Liver (tissue), 3 donors: ENCODE measurements at regions not wholly inside any gene's neighbourhood (a gene's known extent, or its start where the extent isn't known, plus 50 kb on each side); places are given as distances from the start of the nearest gene placed in this dataset.
A peak's percentile ranks its signal among the peaks of the same experiment; 100 is the strongest.

Source experiments
- EGR1 ChIP-seq, 2 donors: IDR thresholded peaks; 2 replicates each; pipeline ENCODE4 v1.6.1; 2016 to 2018; ENCODE audit warnings: antibody characterized with exemption in 2 of 2, low read depth in 2 of 2
- FOXA1 ChIP-seq: IDR thresholded peaks from 2 replicates; pipeline ENCODE4 v1.6.1; 2016; ENCODE audit warnings: antibody characterized with exemption
- FOXA2 ChIP-seq: IDR thresholded peaks from 2 replicates; pipeline ENCODE4 v1.6.1; 2016; ENCODE audit warnings: antibody characterized with exemption
- JUND ChIP-seq, 2 donors: IDR thresholded peaks; 2 replicates each; pipeline ENCODE4 v1.6.1; 2016; ENCODE audit warnings: antibody characterized with exemption in 2 of 2
- MAX ChIP-seq: IDR thresholded peaks from 2 replicates; pipeline ENCODE4 v1.6.1; 2016; ENCODE audit warnings: antibody characterized with exemption
- NR2F2 ChIP-seq: IDR thresholded peaks from 2 replicates; pipeline ENCODE4 v1.6.1; 2016; ENCODE audit warnings: antibody characterized with exemption
- RAD21 ChIP-seq, 2 donors: IDR thresholded peaks; 2 replicates each; pipeline ENCODE4 v1.6.1; 2016; ENCODE audit warnings: antibody characterized with exemption in 2 of 2, mild to moderate bottlenecking in 2 of 2
- REST ChIP-seq: IDR thresholded peaks from 2 replicates; pipeline ENCODE4 v1.6.1; 2016; ENCODE audit warnings: antibody characterized with exemption, mild to moderate bottlenecking
- RXRA ChIP-seq, 2 donors: IDR thresholded peaks; 2 replicates each; pipeline ENCODE4 v1.6.1; 2017 to 2018; ENCODE audit warnings: antibody characterized with exemption in 2 of 2, mild to moderate bottlenecking in 1 of 2
- SP1 ChIP-seq: IDR thresholded peaks from 2 replicates; pipeline ENCODE4 v1.6.1; 2018; ENCODE audit warnings: antibody characterized with exemption, mild to moderate bottlenecking
- TAF1 ChIP-seq: conservative IDR thresholded peaks from 2 replicates; pipeline ENCODE4 v1.6.1; 2016; ENCODE audit warnings: antibody characterized with exemption, mild to moderate bottlenecking
- YY1 ChIP-seq: IDR thresholded peaks from 2 replicates; pipeline ENCODE4 v1.6.1; 2016; ENCODE audit warnings: antibody characterized with exemption, mild to moderate bottlenecking
- TF ChIP-seq, protein P1 (sequence below): fragments of 150-350 bp; IDR thresholded peaks from 2 replicates; pipeline ENCODE4 v1.5.1; 2017; ENCODE audit warnings: improper control_type of control experiment, low read depth, low read length; ENCODE audit not compliant: missing input control
- TF ChIP-seq, protein P2 (sequence below): IDR thresholded peaks from 2 replicates; pipeline ENCODE4 v1.6.1; 2016; ENCODE audit warnings: antibody characterized with exemption
- donor health status: healthy.
- donor health status: healthy.

DNA sequence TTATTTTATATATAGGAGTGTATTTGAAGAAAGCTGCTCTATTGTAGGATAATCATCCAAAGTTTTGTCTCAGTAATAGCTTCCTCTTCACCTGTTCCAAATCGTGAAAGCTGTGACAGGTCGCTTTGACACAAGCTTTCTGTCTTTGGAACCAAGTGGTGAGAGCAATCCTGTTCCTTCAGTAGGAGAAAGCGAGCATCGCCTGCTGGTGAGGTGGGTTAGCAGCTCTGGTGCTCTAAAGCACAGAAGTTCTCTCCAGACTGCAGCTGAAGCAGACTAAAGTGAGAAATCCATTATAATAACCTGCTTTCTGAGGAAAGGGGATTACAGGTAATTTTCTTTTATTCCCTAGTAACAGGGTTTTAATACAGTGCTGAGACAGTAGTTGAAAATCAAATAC is 803.8 kb downstream of the ADGRL2 start:
- TF ChIP-seq, protein P1, sequence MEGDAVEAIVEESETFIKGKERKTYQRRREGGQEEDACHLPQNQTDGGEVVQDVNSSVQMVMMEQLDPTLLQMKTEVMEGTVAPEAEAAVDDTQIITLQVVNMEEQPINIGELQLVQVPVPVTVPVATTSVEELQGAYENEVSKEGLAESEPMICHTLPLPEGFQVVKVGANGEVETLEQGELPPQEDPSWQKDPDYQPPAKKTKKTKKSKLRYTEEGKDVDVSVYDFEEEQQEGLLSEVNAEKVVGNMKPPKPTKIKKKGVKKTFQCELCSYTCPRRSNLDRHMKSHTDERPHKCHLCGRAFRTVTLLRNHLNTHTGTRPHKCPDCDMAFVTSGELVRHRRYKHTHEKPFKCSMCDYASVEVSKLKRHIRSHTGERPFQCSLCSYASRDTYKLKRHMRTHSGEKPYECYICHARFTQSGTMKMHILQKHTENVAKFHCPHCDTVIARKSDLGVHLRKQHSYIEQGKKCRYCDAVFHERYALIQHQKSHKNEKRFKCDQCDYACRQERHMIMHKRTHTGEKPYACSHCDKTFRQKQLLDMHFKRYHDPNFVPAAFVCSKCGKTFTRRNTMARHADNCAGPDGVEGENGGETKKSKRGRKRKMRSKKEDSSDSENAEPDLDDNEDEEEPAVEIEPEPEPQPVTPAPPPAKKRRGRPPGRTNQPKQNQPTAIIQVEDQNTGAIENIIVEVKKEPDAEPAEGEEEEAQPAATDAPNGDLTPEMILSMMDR = no peak
- TF ChIP-seq FOXA1 (no peak), SP1 (no peak), YY1 (no peak), EGR1 (IDR thresholded peaks at IDR 0.05; ENCODE audit: low read depth in 2 of 2) (no peak), MAX (no peak), REST (no peak), NR2F2 (no peak), RAD21 (IDR thresholded peaks at IDR 0.05) (peak; percentile 45 to 65), FOXA2 (no peak), TAF1 (no peak), JUND (IDR thresholded peaks at IDR 0.05) (no peak), RXRA (IDR thresholded peaks at IDR 0.05) (no peak)
- TF ChIP-seq, protein P2, sequence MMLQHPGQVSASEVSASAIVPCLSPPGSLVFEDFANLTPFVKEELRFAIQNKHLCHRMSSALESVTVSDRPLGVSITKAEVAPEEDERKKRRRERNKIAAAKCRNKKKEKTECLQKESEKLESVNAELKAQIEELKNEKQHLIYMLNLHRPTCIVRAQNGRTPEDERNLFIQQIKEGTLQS = no peak
